ENCODE measurements at regions not wholly inside any gene's neighbourhood (a gene's known extent, or its start where the extent isn't known, plus 50 kb on each side); places are given as distances from the start of the nearest gene placed in this dataset.

- TF ChIP-seq CTCF (conservative IDR thresholded peaks at IDR 0.05; ENCODE audit: low read depth in 2 of 2) (no peak), ZNF331 (CRISPR knock-in tag; IDR thresholded peaks at IDR 0.05; ENCODE audit: low read depth) (no peak), CREB1 (CRISPR knock-in tag; IDR thresholded peaks at IDR 0.05; ENCODE audit: low read depth) (no peak), JUNB (IDR thresholded peaks at IDR 0.05; ENCODE audit: unreplicated experiment) (no peak), EZH2 (IDR thresholded peaks at IDR 0.05; ENCODE audit: low read depth, unreplicated experiment) (no peak), STAT1 (IDR thresholded peaks at IDR 0.05; ENCODE audit: unreplicated experiment) (no peak)
- TF ChIP-seq, protein P1, sequence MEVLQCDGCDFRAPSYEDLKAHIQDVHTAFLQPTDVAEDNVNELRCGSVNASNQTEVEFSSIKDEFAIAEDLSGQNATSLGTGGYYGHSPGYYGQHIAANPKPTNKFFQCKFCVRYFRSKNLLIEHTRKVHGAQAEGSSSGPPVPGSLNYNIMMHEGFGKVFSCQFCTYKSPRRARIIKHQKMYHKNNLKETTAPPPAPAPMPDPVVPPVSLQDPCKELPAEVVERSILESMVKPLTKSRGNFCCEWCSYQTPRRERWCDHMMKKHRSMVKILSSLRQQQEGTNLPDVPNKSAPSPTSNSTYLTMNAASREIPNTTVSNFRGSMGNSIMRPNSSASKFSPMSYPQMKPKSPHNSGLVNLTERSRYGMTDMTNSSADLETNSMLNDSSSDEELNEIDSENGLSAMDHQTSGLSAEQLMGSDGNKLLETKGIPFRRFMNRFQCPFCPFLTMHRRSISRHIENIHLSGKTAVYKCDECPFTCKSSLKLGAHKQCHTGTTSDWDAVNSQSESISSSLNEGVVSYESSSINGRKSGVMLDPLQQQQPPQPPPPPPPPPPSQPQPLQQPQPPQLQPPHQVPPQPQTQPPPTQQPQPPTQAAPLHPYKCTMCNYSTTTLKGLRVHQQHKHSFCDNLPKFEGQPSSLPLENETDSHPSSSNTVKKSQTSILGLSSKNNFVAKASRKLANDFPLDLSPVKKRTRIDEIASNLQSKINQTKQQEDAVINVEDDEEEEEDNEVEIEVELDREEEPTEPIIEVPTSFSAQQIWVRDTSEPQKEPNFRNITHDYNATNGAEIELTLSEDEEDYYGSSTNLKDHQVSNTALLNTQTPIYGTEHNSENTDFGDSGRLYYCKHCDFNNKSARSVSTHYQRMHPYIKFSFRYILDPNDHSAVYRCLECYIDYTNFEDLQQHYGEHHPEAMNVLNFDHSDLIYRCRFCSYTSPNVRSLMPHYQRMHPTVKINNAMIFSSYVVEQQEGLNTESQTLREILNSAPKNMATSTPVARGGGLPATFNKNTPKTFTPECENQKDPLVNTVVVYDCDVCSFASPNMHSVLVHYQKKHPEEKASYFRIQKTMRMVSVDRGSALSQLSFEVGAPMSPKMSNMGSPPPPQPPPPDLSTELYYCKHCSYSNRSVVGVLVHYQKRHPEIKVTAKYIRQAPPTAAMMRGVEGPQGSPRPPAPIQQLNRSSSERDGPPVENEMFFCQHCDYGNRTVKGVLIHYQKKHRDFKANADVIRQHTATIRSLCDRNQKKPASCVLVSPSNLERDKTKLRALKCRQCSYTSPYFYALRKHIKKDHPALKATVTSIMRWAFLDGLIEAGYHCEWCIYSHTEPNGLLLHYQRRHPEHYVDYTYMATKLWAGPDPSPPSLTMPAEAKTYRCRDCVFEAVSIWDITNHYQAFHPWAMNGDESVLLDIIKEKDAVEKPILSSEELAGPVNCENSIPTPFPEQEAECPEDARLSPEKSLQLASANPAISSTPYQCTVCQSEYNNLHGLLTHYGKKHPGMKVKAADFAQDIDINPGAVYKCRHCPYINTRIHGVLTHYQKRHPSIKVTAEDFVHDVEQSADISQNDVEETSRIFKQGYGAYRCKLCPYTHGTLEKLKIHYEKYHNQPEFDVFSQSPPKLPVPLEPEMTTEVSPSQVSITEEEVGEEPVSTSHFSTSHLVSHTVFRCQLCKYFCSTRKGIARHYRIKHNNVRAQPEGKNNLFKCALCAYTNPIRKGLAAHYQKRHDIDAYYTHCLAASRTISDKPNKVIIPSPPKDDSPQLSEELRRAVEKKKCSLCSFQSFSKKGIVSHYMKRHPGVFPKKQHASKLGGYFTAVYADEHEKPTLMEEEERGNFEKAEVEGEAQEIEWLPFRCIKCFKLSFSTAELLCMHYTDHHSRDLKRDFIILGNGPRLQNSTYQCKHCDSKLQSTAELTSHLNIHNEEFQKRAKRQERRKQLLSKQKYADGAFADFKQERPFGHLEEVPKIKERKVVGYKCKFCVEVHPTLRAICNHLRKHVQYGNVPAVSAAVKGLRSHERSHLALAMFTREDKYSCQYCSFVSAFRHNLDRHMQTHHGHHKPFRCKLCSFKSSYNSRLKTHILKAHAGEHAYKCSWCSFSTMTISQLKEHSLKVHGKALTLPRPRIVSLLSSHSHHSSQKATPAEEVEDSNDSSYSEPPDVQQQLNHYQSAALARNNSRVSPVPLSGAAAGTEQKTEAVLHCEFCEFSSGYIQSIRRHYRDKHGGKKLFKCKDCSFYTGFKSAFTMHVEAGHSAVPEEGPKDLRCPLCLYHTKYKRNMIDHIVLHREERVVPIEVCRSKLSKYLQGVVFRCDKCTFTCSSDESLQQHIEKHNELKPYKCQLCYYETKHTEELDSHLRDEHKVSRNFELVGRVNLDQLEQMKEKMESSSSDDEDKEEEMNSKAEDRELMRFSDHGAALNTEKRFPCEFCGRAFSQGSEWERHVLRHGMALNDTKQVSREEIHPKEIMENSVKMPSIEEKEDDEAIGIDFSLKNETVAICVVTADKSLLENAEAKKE (CRISPR knock-in tag; IDR thresholded peaks at IDR 0.05): no peak
These were observed 193.5 kb upstream of the C1QTNF7 start (continued) for GRCh38 chr4:15234116-15234855.

DNA sequence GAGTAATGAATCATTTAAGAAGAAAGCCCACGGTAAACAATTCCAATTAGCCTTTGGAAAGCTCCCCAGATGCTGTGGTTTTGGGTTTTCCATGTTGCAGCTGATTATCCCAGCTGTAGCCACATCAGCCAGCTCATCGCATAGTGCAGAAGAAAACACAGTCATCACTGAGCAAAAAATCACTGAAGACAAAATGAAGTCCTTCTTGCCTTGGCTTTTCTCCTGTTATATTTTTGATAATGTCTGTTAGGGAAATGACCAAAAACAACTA is 193.0 kb upstream of the C1QTNF7 start:
- no peak overlapping the region for H2AFZ ChIP-seq
- H3K27me3 ChIP-seq (ENCODE audit: insufficient read depth): no peaks in the 10 kb centered on the region
- H3K27ac ChIP-seq (ENCODE audit: low read depth): no peak overlapping the region
- H3F3A ChIP-seq (replicated peaks; ENCODE audit: low read depth): no peaks in the 10 kb centered on the region
- Mint-ChIP-seq H3K36me3 (ENCODE audit: low read depth) (no peaks in the 10 kb centered on the region), H3K27me3 (ENCODE audit: insufficient read depth, low read depth, poor library complexity) (peaks cover 2% of the 10 kb centered on the region), H3K27ac (no peak overlapping the region), H3K9me3 (no peaks in the 10 kb centered on the region), H3K4me1 (peaks cover 8% of the 10 kb centered on the region; the same call in 2 of the 3 replicates), H3K4me3 (no peak overlapping the region)
- DNase-seq (ENCODE audit: low spot score) (no peak), ATAC-seq (no peak)
- H4K20me1 ChIP-seq (replicated peaks; ENCODE audit: insufficient read depth): no peaks in the 10 kb centered on the region
- H3K79me2 ChIP-seq (replicated peaks; ENCODE audit: insufficient read depth): no peaks in the 10 kb centered on the region
- no peak overlapping the region for H3K4me2 ChIP-seq
- no peaks in the 10 kb centered on the region for H3K36me3 ChIP-seq (ENCODE audit: insufficient read depth)
- H3K9me2 ChIP-seq (ENCODE audit: insufficient read depth): no peaks in the 10 kb centered on the region
- TF ChIP-seq, protein P1 (CRISPR knock-in tag; IDR thresholded peaks at IDR 0.05): no peak
- no peak for TF ChIP-seq ZNF114 (CRISPR knock-in tag; IDR thresholded peaks at IDR 0.05)
- TF ChIP-seq CREB1 (CRISPR knock-in tag; IDR thresholded peaks at IDR 0.05; ENCODE audit: low read depth): no peak
- no peak overlapping the region for H3K4me3 ChIP-seq
- no peaks in the 10 kb centered on the region for H3K4me1 ChIP-seq (ENCODE audit: insufficient read depth)
